ENCODE measurements at regions not wholly inside any gene's neighbourhood (a gene's known extent, or its start where the extent isn't known, plus 50 kb on each side); places are given as distances from the start of the nearest gene placed in this dataset.

GRCh38 chr7:138246428-138246827 lies 170.2 kb downstream of the AKR1D1 start:
- TF ChIP-seq CEBPB (IDR thresholded peaks at IDR 0.05), result no peak
- no peak for TF ChIP-seq CTCF (IDR thresholded peaks at IDR 0.05)
- no peak for TF ChIP-seq SMC3 (IDR thresholded peaks at IDR 0.05)
- no peak for TF ChIP-seq CBX8 (IDR thresholded peaks at IDR 0.05)
- no peak for TF ChIP-seq SREBF2 (IDR thresholded peaks at IDR 0.05)
- TF ChIP-seq EP300 (IDR thresholded peaks at IDR 0.05), result no peak
- no peak for TF ChIP-seq POLR2A (IDR thresholded peaks at IDR 0.05; ENCODE audit: low read length)
- no peak for TF ChIP-seq NR3C1 (IDR thresholded peaks at IDR 0.05)
- no peak for TF ChIP-seq RFX5 (IDR thresholded peaks at IDR 0.05)
- TF ChIP-seq, protein P1, sequence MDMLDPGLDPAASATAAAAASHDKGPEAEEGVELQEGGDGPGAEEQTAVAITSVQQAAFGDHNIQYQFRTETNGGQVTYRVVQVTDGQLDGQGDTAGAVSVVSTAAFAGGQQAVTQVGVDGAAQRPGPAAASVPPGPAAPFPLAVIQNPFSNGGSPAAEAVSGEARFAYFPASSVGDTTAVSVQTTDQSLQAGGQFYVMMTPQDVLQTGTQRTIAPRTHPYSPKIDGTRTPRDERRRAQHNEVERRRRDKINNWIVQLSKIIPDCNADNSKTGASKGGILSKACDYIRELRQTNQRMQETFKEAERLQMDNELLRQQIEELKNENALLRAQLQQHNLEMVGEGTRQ (IDR thresholded peaks at IDR 0.05), result no peak
- TF ChIP-seq MYC (IDR thresholded peaks at IDR 0.05; ENCODE audit: borderline replicate concordance, low read length), result no peak
- no peak for TF ChIP-seq TFCP2L1 (CRISPR knock-in tag; IDR thresholded peaks at IDR 0.05)
